Activated gamma-delta T cell treated with anti-CD3 and anti-CD28 coated beads, Interleukin-2, amount 50 U/mL, for 16 hours (primary cell): ENCODE measurements at regions not wholly inside any gene's neighbourhood (a gene's known extent, or its start where the extent isn't known, plus 50 kb on each side); places are given as distances from the start of the nearest gene placed in this dataset.

Experiments used
- DNase-seq: peaks from one replicate; pipeline ENCODE4 v3.0.0-alpha.2; 2020; ENCODE audit warnings: low read depth

GRCh38 chr21:38930853-38931252 lies 125.1 kb downstream of the ETS2 start:
- DNase-seq = no peak

- DNase-seq = no peak
Observed at GRCh38 chr21:38930066-38930465, 124.3 kb downstream of the ETS2 start.

GRCh38 chr21:38929652-38930051 lies 123.9 kb downstream of the ETS2 start:
- DNase-seq = no peak

GRCh38 chr21:38929142-38929541 lies 123.4 kb downstream of the ETS2 start:
- no peak for DNase-seq

- DNase-seq = no peak
Observed at GRCh38 chr21:38927776-38928175, 122.0 kb downstream of the ETS2 start.

GRCh38 chr21:38925923-38926322 lies 120.2 kb downstream of the ETS2 start:
- DNase-seq = no peak

- no peak for DNase-seq
Observed at GRCh38 chr21:38925478-38925877, 119.7 kb downstream of the ETS2 start.

GRCh38 chr21:38924954-38925353 lies 119.2 kb downstream of the ETS2 start:
- no peak for DNase-seq

GRCh38 chr21:38923429-38923828 lies 117.7 kb downstream of the ETS2 start:
- DNase-seq = no peak

GRCh38 chr21:38922474-38923235 lies 116.9 kb downstream of the ETS2 start:
- DNase-seq = no peak

GRCh38 chr21:38921511-38922251 lies 116.0 kb downstream of the ETS2 start:
- DNase-seq = no peak

GRCh38 chr21:38920631-38921398 lies 115.1 kb downstream of the ETS2 start:
- no peak for DNase-seq

- no peak for DNase-seq
Observed at GRCh38 chr21:38918607-38919346, 113.0 kb downstream of the ETS2 start.

- DNase-seq = no peak
Observed at GRCh38 chr21:38917043-38917774, 111.5 kb downstream of the ETS2 start.

GRCh38 chr21:38916214-38916964 lies 110.7 kb downstream of the ETS2 start:
- no peak for DNase-seq

GRCh38 chr21:38915546-38915945 lies 109.8 kb downstream of the ETS2 start:
- DNase-seq = no peak

GRCh38 chr21:38914528-38915293 lies 109.0 kb downstream of the ETS2 start:
- DNase-seq = no peak

- no peak for DNase-seq
Observed at GRCh38 chr21:38913893-38914527, 108.3 kb downstream of the ETS2 start.

- no peak for DNase-seq
Observed at GRCh38 chr21:38913120-38913892, 107.6 kb downstream of the ETS2 start.
